C4-2B (cell line): ENCODE measurements at regions not wholly inside any gene's neighbourhood (a gene's known extent, or its start where the extent isn't known, plus 50 kb on each side); places are given as distances from the start of the nearest gene placed in this dataset.
A peak's percentile ranks its signal among the peaks of the same experiment; 100 is the strongest.

ENCODE experiments used
- H3K27ac ChIP-seq: fragments of 450-650 bp; 2 replicates; pipeline ENCODE4 v1.5.1; 2017
- CTCF ChIP-seq: fragments of 450-650 bp; conservative IDR thresholded peaks from 2 replicates; pipeline ENCODE4 v1.5.1; 2017; ENCODE audit warnings: mild to moderate bottlenecking
- ZFX ChIP-seq: fragments of 450-650 bp; IDR thresholded peaks from 2 replicates; pipeline ENCODE4 v1.6.1; 2017

GRCh38 chr13:72198967-72199560 is 332.1 kb upstream of the DACH1 start:
- H3K27ac ChIP-seq, result no peak overlapping the region
- no peak for TF ChIP-seq ZFX
- no peak for TF ChIP-seq CTCF

- no peak for TF ChIP-seq CTCF
- no peak for TF ChIP-seq ZFX
- no peak overlapping the region for H3K27ac ChIP-seq
Measured at GRCh38 chr13:72198042-72198441, 331.0 kb upstream of the DACH1 start.

GRCh38 chr13:72195044-72195704 is 328.2 kb upstream of the DACH1 start:
- H3K27ac ChIP-seq, result no peak overlapping the region
- TF ChIP-seq CTCF, result no peak
- no peak for TF ChIP-seq ZFX

GRCh38 chr13:72194523-72194922 is 327.5 kb upstream of the DACH1 start:
- TF ChIP-seq CTCF (no peak), ZFX (no peak)

GRCh38 chr13:72186730-72187422 is 319.9 kb upstream of the DACH1 start:
- no peak for TF ChIP-seq CTCF
- TF ChIP-seq ZFX, result no peak
- H3K27ac ChIP-seq, result peak overlapping the region; percentile 61; the same call in 1 of the 2 replicates

More at GRCh38 chr13:72194523-72194922, 327.5 kb upstream of the DACH1 start:
- no peak overlapping the region; the same call in 1 of the 2 replicates for H3K27ac ChIP-seq

- TF ChIP-seq ZFX, result no peak
- no peak for TF ChIP-seq CTCF
- no peak overlapping the region for H3K27ac ChIP-seq
Measured at GRCh38 chr13:72185776-72186175, 318.8 kb upstream of the DACH1 start.

- no peak overlapping the region for H3K27ac ChIP-seq
- TF ChIP-seq CTCF, result no peak
Measured at GRCh38 chr13:72181661-72182060, 314.7 kb upstream of the DACH1 start.
